ENCODE measurements at regions not wholly inside any gene's neighbourhood (a gene's known extent, or its start where the extent isn't known, plus 50 kb on each side); places are given as distances from the start of the nearest gene placed in this dataset.

- peaks cover 2% of the 10 kb centered on the region for H3K4me1 ChIP-seq (ENCODE audit: insufficient read depth, insufficient read length)
- no peaks in the 10 kb centered on the region for H3K36me3 ChIP-seq (ENCODE audit: insufficient read depth, insufficient read length, low read length)
- TF ChIP-seq SUZ12 (IDR thresholded peaks at IDR 0.05; ENCODE audit: extremely low read depth, insufficient read depth, insufficient read length) (no peak), YY1 (IDR thresholded peaks at IDR 0.05; ENCODE audit: insufficient read depth, insufficient read length) (no peak), ZNF274 (IDR thresholded peaks at IDR 0.05; ENCODE audit: low read depth, low read length) (no peak)
- H3K4me3 ChIP-seq (ENCODE audit: insufficient read length, low read depth): no peak overlapping the region
- no peak overlapping the region for H3K9ac ChIP-seq (ENCODE audit: insufficient read length, low read depth)
- no peaks in the 10 kb centered on the region for H3K9me3 ChIP-seq (ENCODE audit: insufficient read depth, low read length)
- no peaks in the 10 kb centered on the region for H3K27me3 ChIP-seq (ENCODE audit: insufficient read depth, insufficient read length)
- no peak for DNase-seq (ENCODE audit: low read depth, low spot score)
Measured at GRCh38 chr12:91271185-91271584, 88.6 kb upstream of the DCN start.

DNA sequence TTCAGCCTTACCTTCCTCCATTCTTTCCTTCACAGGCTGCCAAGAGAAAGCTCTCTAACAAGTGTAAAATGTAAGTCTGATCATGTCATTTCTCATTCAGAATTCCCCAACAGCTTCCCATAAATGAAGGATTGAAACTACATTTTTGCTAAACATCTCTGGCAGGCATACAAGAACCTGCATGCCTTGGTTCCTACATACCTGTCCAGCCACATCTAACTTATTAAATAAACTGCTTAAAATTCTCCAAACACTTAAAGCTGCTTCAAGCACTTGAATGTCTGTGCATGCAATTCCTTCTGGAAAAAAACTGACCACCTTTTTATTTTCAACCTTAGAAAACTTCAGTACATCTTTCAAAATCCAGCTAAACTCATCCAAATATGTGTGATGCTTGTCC, 84.4 kb upstream of the DCN start:
- no peak for DNase-seq (ENCODE audit: low read depth, low spot score)
- TF ChIP-seq YY1 (IDR thresholded peaks at IDR 0.05; ENCODE audit: insufficient read depth, insufficient read length) (no peak), ZNF274 (IDR thresholded peaks at IDR 0.05; ENCODE audit: low read depth, low read length) (no peak), SUZ12 (IDR thresholded peaks at IDR 0.05; ENCODE audit: extremely low read depth, insufficient read depth, insufficient read length) (no peak)
- H3K27me3 ChIP-seq (ENCODE audit: insufficient read depth, insufficient read length): no peaks in the 10 kb centered on the region
- H3K4me3 ChIP-seq (ENCODE audit: insufficient read length, low read depth): no peak overlapping the region
- H3K36me3 ChIP-seq (ENCODE audit: insufficient read depth, insufficient read length, low read length): no peaks in the 10 kb centered on the region
- no peaks in the 10 kb centered on the region for H3K4me1 ChIP-seq (ENCODE audit: insufficient read depth, insufficient read length)
- no peaks in the 10 kb centered on the region for H3K9me3 ChIP-seq (ENCODE audit: insufficient read depth, low read length)
- no peak overlapping the region for H3K9ac ChIP-seq (ENCODE audit: insufficient read length, low read depth)

- Histone ChIP-seq H3K9me3 (ENCODE audit: insufficient read depth, low read length) (no peaks in the 10 kb centered on the region), H3K27me3 (ENCODE audit: insufficient read depth, insufficient read length) (no peaks in the 10 kb centered on the region), H3K4me1 (ENCODE audit: insufficient read depth, insufficient read length) (no peaks in the 10 kb centered on the region), H3K9ac (ENCODE audit: insufficient read length, low read depth) (no peak overlapping the region), H3K36me3 (ENCODE audit: insufficient read depth, insufficient read length, low read length) (no peaks in the 10 kb centered on the region), H3K4me3 (ENCODE audit: insufficient read length, low read depth) (no peak overlapping the region)
- DNase-seq (ENCODE audit: low read depth, low spot score): no peak
- TF ChIP-seq SUZ12 (IDR thresholded peaks at IDR 0.05; ENCODE audit: extremely low read depth, insufficient read depth, insufficient read length) (no peak), ZNF274 (IDR thresholded peaks at IDR 0.05; ENCODE audit: low read depth, low read length) (no peak), YY1 (IDR thresholded peaks at IDR 0.05; ENCODE audit: insufficient read depth, insufficient read length) (no peak)
Measured at GRCh38 chr12:91264178-91264577, 81.6 kb upstream of the DCN start.

- H3K36me3 ChIP-seq (ENCODE audit: insufficient read depth, insufficient read length, low read length): no peaks in the 10 kb centered on the region
- DNase-seq (ENCODE audit: low read depth, low spot score): no peak
- H3K4me1 ChIP-seq (ENCODE audit: insufficient read depth, insufficient read length): no peaks in the 10 kb centered on the region
- no peaks in the 10 kb centered on the region for H3K27me3 ChIP-seq (ENCODE audit: insufficient read depth, insufficient read length)
- H3K4me3 ChIP-seq (ENCODE audit: insufficient read length, low read depth): no peak overlapping the region
- no peaks in the 10 kb centered on the region for H3K9me3 ChIP-seq (ENCODE audit: insufficient read depth, low read length)
- TF ChIP-seq SUZ12 (IDR thresholded peaks at IDR 0.05; ENCODE audit: extremely low read depth, insufficient read depth, insufficient read length) (no peak), YY1 (IDR thresholded peaks at IDR 0.05; ENCODE audit: insufficient read depth, insufficient read length) (no peak), ZNF274 (IDR thresholded peaks at IDR 0.05; ENCODE audit: low read depth, low read length) (no peak)
- no peak overlapping the region for H3K9ac ChIP-seq (ENCODE audit: insufficient read length, low read depth)
Measured at GRCh38 chr12:91261820-91262676, 79.4 kb upstream of the DCN start.

GRCh38 chr12:91256411-91256810, 73.8 kb upstream of the DCN start:
- Histone ChIP-seq H3K9ac (ENCODE audit: insufficient read length, low read depth) (no peak overlapping the region), H3K36me3 (ENCODE audit: insufficient read depth, insufficient read length, low read length) (no peaks in the 10 kb centered on the region), H3K4me1 (ENCODE audit: insufficient read depth, insufficient read length) (no peaks in the 10 kb centered on the region), H3K4me3 (ENCODE audit: insufficient read length, low read depth) (no peak overlapping the region), H3K9me3 (ENCODE audit: insufficient read depth, low read length) (no peaks in the 10 kb centered on the region), H3K27me3 (ENCODE audit: insufficient read depth, insufficient read length) (no peaks in the 10 kb centered on the region)
- no peak for DNase-seq (ENCODE audit: low read depth, low spot score)
- TF ChIP-seq SUZ12 (IDR thresholded peaks at IDR 0.05; ENCODE audit: extremely low read depth, insufficient read depth, insufficient read length) (no peak), ZNF274 (IDR thresholded peaks at IDR 0.05; ENCODE audit: low read depth, low read length) (no peak), YY1 (IDR thresholded peaks at IDR 0.05; ENCODE audit: insufficient read depth, insufficient read length) (no peak)

DNA sequence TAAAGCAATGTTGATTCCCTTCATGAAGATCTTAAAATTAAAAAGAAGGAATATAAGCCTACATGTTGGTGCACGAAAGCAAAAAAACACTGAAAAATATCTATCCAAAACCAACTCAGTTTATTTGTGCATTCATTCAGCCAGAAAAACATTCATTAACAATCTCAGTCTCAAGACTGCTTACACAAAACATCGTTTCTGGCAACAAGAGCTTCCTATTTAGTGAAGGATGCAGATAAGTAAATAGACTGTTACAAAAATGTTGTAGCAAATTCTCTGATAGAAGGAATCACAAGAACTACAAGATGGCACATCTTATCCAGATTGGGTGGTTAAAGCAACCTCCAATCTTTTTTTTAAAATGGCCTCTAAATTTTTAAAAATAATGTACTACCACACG, 69.7 kb upstream of the DCN start:
- Histone ChIP-seq H3K4me3 (ENCODE audit: insufficient read length, low read depth) (no peak overlapping the region), H3K36me3 (ENCODE audit: insufficient read depth, insufficient read length, low read length) (no peaks in the 10 kb centered on the region)
- TF ChIP-seq SUZ12 (IDR thresholded peaks at IDR 0.05; ENCODE audit: extremely low read depth, insufficient read depth, insufficient read length) (no peak), ZNF274 (IDR thresholded peaks at IDR 0.05; ENCODE audit: low read depth, low read length) (no peak), YY1 (IDR thresholded peaks at IDR 0.05; ENCODE audit: insufficient read depth, insufficient read length) (no peak)

GRCh38 chr12:91250273-91250665, 67.7 kb upstream of the DCN start:
- TF ChIP-seq ZNF274 (IDR thresholded peaks at IDR 0.05; ENCODE audit: low read depth, low read length) (no peak), YY1 (IDR thresholded peaks at IDR 0.05; ENCODE audit: insufficient read depth, insufficient read length) (no peak), SUZ12 (IDR thresholded peaks at IDR 0.05; ENCODE audit: extremely low read depth, insufficient read depth, insufficient read length) (no peak)
- Histone ChIP-seq H3K27me3 (ENCODE audit: insufficient read depth, insufficient read length) (no peaks in the 10 kb centered on the region), H3K4me3 (ENCODE audit: insufficient read length, low read depth) (no peak overlapping the region), H3K9ac (ENCODE audit: insufficient read length, low read depth) (no peak overlapping the region), H3K36me3 (ENCODE audit: insufficient read depth, insufficient read length, low read length) (no peaks in the 10 kb centered on the region), H3K9me3 (ENCODE audit: insufficient read depth, low read length) (no peaks in the 10 kb centered on the region), H3K4me1 (ENCODE audit: insufficient read depth, insufficient read length) (no peaks in the 10 kb centered on the region)
- no peak for DNase-seq (ENCODE audit: low read depth, low spot score)

More for the DNA sequence above, 69.7 kb upstream of the DCN start:
- Histone ChIP-seq H3K27me3 (ENCODE audit: insufficient read depth, insufficient read length) (no peaks in the 10 kb centered on the region), H3K9ac (ENCODE audit: insufficient read length, low read depth) (no peak overlapping the region), H3K9me3 (ENCODE audit: insufficient read depth, low read length) (no peaks in the 10 kb centered on the region), H3K4me1 (ENCODE audit: insufficient read depth, insufficient read length) (no peaks in the 10 kb centered on the region)
- DNase-seq (ENCODE audit: low read depth, low spot score): no peak
